Limb (tissue), 2 donors: ENCODE measurements at regions not wholly inside any gene's neighbourhood (a gene's known extent, or its start where the extent isn't known, plus 50 kb on each side); places are given as distances from the start of the nearest gene placed in this dataset.

Experiments used
- DNase-seq, 2 donors: peaks; one replicate each; pipeline ENCODE4 v3.0.0-alpha.2; 2016; ENCODE audit errors: extremely low spot score in 2 of 2

DNA sequence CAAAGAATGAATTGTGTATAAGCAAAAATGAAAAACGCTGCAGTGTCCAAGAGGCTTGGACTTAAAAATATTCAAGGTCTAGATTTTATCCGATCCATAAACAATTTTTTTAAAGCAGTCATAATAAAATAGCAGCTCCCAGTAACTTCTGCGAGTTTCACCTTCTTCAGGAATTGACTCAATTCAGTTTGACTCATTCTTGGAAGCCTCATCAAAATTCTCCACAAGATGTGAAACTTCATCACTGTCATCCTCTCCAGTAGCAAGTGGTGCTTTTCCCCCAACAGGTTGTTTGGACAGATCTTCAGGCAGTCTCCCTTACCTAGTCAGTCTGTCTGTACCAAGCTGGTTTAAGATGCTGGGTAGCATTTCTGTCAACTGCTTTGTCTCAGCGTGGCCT lies 93.5 kb upstream of the FOXG1 start:
- no peak for DNase-seq

GRCh38 chr14:28676479-28676878 lies 90.1 kb upstream of the FOXG1 start:
- no peak for DNase-seq

DNA sequence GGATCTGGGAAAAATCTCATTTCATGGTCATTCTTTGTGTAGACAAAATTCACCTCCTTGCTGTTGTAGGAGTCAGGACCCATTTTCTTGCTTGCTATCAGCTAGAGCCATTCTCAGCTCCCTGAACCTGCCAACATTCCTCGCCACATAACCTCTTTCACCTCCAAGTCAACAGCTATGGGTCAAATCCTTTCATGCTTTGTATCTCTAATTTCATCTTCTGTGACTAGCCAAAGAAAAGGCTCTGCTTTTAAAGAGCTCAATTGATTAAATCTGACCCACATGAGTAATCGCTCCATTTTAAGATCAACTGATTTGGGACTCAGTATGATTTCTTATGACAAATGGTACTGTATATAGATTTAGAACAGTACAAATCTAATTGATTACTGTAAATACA lies 89.2 kb upstream of the FOXG1 start:
- no peak for DNase-seq

GRCh38 chr14:28678887-28679286 lies 87.7 kb upstream of the FOXG1 start:
- DNase-seq: no peak

GRCh38 chr14:28681681-28682080 lies 84.9 kb upstream of the FOXG1 start:
- no peak for DNase-seq

- no peak for DNase-seq
These were observed 76.4 kb upstream of the FOXG1 start for GRCh38 chr14:28690029-28690692.

GRCh38 chr14:28695109-28695508 lies 71.5 kb upstream of the FOXG1 start:
- DNase-seq: no peak

DNA sequence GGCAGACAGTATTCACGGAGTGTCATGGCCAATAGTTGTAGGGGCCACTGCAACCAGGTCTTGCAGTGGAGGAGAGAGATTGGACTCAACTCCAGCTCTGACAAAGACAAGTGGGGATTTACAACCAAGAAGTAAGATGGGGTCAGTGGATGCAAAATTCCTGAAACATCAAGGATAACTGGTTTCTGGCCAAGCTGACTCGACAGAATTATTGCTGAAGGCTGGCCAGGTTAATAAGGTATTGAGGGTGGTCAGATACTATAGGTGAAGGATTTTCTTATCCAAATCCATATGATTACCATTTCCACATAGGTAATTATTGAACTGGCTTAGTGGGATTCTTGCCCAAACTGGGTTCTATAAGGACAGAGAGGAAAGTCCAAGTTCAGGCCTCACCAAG lies 64.9 kb upstream of the FOXG1 start:
- no peak for DNase-seq

- no peak for DNase-seq
These were observed 63.1 kb upstream of the FOXG1 start for GRCh38 chr14:28703482-28703881.

GRCh38 chr14:28704153-28704552 lies 62.4 kb upstream of the FOXG1 start:
- DNase-seq: no peak

DNA sequence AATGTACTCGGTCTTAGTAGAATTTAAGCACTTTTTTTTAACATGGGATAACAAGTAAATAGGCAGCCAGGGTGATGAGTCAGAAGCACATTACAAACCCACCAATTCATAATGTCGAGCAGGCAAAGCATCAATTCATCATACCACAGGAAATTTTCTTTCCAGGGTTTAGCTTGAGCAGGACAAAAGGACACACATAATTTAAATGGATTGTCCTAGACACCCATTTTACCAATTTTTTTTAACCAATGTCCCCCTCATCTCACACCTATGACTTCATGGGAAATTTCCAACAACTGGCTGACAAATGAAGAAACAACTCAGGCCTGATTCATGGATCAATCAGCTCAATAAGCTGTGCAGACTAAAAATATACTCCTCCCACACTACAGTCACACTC lies 58.8 kb upstream of the FOXG1 start:
- no peak for DNase-seq

DNA sequence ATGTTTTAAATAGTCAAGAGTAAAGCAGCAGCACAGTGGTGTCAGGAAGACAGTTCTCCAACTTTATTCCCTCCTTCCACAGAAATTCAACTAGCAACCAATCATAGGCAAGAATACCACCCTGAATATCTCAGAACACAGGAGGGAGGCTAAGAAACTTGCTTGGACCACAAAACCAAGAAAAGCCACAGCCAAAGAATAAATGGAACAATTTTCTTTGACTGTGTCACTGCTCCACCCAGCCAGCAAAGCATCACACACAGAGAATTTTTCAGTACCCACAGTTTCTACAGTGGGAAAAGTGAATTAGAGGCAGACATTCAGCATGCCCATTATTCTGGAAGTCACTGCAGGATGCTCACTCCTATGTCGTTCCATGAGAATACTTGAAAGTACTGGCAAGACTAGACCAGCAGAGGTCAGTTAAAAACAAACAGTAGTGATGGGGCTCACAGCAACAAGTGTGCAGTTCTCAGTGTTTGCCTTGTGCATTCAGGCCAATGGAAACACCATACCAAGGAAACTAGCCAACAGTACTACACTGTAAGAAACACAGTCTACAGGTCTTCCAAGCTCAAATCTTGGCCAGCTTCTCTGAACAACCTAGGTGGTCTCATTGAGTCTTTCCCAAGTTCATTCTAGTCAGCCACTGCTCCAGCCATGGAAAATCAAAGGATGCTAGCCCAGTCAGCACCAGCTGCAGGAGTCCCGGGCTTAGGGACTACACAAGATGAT lies 56.8 kb upstream of the FOXG1 start:
- DNase-seq: no peak
